NCI-H2029 (cell line): ENCODE measurements at regions not wholly inside any gene's neighbourhood (a gene's known extent, or its start where the extent isn't known, plus 50 kb on each side); places are given as distances from the start of the nearest gene placed in this dataset.
"Not testable (repeated sequence)": the region's sequence is repeated elsewhere in the genome, so short reads cannot be mapped to it uniquely, and the experiment has no call there.

Experiments
- DNase-seq: peaks from one replicate; lab custom pipeline; 2025; lab: John Stamatoyannopoulos, UW

- no peak for DNase-seq
Observed at GRCh38 chr2:221924576-221924975, 352.5 kb upstream of the EPHA4 start.

GRCh38 chr2:221915926-221916325 is 343.8 kb upstream of the EPHA4 start:
- DNase-seq, result no peak

- no peak for DNase-seq
Observed at GRCh38 chr2:221914334-221914880, 342.3 kb upstream of the EPHA4 start.

- no peak for DNase-seq
Observed at GRCh38 chr2:221911890-221912289, 339.8 kb upstream of the EPHA4 start.

- no peak for DNase-seq
Observed at GRCh38 chr2:221911321-221911720, 339.2 kb upstream of the EPHA4 start.

DNA sequence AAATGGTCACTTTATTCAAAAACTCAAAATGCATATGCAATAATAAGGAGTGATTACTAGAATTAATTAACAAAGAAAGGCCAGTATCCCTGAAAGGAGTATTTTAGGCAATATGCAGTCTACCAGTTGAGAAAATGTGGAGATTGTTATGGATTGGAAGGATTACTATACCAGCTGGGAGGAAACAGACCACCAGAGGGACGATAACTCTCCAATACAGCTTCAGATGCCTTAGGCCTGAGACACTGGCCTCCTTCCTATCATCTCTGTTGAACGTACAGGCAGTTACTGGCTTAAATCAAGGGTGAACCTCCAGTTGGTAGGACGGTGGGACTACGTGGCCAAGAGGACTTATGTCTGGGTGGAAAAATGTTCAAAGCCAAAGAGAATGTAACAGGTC is 336.4 kb upstream of the EPHA4 start:
- no peak for DNase-seq

DNA sequence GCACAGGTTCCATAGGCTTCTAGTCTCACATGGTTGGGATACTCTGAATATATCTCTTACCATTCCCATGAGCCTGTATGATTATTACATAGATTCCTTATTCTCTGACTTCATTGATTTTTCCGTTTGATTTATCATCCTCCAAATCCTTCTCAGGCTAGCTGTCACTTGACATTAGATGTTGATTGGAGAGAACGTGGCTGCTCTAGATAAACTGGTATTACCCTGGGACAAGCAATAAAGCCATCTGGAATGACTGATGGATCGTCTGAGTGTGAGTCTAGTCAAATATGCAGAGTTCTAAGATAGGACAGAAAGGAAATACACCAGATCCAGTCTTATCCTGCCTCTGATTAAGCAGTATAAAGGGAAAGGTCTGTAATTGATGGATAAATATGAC is 325.6 kb upstream of the EPHA4 start:
- DNase-seq, result no peak

DNA sequence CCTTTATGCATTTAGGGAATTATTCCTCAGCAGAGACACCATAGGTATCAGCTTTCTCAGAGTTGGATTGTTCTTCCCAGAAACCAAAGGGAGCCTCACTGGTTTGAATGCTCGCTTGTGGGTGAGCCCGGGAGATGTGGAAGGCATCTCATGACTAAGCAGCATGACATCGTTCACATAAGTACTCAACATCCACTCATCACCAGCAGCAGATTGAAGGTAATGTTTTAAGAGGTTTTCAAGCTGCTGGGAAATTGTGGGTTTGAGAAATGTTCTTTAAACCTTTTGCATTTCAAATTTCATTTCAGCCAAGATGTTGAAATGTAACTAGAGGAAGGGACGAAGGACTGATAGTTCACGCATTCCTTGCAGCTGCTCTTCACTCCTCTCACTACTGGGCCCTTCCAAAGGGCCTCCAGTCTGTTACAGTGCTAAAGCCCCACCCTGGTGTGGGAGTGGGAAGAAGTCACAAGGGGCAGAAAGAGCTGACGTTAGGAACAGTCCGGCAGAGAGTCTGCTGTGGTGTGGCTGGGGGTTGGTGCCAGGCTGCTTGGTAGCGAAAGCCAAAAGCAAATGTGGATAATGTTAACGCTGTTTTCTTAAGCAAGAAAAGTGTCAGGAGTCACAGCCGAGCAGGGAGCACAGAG is 324.5 kb upstream of the EPHA4 start:
- DNase-seq, result no peak

DNA sequence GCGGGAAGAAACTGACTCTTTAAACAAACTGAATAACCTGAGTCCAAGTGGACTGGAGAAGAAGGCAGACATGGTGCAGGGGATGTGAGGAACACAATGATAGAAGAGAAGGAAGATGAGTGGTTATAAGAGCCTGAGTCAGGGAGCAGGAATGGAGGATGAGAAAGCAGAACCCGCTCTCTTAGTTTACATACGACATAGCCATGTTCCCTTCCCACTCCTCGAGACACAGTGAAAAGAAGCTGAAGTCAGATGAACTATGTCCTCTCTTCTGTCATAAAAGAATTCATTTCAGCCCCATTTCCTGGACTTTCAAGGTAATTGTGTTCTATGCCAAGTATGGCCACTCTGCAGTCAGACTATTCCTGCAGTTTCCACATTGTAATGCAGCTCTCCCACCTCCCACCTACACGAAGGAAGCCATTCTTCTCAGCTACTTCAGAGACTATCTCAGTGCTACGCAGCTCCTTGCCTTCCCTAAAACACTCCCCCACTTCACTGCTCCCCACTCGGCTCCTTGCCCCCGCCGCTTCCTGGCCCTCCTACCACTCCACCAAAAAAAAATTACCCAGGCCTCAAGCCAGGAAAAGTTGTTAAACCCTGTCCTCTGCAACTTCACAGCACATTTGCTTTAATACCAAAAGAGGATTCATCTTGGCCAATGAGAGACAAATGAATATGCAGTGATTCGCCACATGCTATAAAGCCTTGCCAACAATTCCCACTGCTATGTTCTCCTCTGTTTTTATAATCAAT is 323.4 kb upstream of the EPHA4 start:
- DNase-seq, result no peak

DNA sequence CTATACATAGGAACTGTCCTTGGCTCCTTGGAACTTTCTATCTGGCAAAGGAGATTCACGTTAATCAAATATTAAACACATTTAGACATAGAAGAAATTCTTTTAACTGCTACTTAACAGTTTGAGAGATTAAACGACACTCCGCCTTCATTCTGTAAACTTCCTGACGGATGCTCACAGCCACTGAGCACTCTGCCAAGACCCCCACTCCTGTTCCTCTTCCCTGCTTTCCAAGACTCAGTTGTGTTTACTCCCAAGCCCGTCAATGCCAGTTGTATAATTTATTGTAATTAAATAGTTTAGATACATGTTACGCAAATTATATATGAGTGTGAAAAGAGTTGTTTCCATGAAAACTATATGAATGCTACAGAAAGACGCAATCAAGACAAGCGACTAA is 321.4 kb upstream of the EPHA4 start:
- no peak for DNase-seq

GRCh38 chr2:221892006-221892405 is 319.9 kb upstream of the EPHA4 start:
- not testable (repeated sequence) for DNase-seq

DNA sequence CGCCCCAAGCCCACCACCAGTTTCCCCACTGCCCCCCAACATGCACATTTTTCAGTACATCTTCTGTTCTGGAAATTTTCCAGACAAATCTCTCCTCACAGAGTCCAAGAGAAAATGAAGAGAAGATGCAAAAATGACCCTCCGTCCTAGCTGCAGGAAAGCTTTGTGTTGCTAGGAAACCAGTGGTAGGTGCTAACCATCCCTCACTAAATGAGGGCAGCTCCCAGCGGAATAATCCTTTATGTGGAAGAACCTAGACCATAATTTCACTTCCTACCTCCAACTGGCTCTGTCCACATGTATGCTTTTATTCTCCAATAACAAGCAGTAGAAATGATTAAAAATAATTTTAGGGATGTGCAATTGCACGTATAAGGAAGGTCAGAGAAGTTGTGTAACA is 311.9 kb upstream of the EPHA4 start:
- DNase-seq, result no peak

- DNase-seq, result no peak
Observed at GRCh38 chr2:221876016-221876415, 303.9 kb upstream of the EPHA4 start.

- DNase-seq, result no peak
Observed at GRCh38 chr2:221874444-221874843, 302.3 kb upstream of the EPHA4 start.

DNA sequence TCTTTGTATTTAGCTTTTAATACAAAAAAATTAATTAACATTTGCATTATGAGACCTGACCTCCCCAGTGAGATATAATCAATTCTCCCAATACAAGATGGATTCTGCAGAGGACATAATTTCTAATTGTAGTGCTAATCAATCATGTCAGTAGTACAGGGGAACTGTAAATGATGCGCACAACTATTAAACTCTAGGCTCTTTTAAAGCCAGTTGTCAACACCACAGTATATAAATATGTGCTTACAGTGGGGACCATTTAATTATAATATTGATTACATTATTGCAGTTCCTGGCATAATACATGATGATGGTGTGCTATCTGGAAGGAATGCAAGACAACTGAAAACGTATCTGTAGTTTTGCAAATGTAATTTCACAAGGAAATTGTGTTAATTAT is 285.6 kb upstream of the EPHA4 start:
- DNase-seq, result no peak

DNA sequence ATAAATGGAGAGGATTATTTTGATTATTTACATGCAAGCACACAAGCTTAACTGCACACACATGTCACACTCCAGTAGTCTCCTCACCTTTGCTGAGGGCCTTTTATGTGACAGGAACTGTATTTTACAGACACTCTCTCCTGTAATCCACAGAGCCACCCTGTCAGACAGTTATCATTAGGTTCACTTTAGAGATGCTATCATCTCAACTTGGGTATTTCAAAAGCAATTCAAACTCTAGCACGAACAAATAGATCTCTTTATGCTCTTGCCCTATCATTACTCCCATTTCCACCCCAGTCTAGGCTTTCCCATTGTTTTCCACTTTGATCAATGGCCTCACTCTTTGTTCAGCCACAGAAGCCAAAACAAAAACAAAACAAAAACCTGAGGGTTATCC is 281.2 kb upstream of the EPHA4 start:
- no peak for DNase-seq

GRCh38 chr2:221851531-221852045 is 279.5 kb upstream of the EPHA4 start:
- DNase-seq, result no peak

DNA sequence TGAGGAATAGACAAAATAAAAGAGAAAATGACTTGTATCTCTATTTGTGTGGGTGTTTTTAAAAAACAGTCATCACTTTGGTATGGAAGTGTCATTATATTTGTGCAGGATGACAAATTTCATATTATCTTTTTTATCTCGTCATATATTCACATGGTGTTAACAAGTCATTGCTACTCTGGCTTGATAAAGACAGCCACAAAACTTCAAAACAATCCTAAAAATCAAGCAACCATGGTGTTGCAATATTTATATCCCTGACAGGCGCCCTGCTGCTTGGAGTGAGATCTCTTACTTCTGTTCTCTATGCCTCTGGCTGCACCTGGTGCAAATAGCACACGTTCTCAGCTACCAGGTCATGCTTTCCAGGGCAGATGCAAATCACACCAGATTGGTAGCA is 278.0 kb upstream of the EPHA4 start:
- no peak for DNase-seq

GRCh38 chr2:221848286-221848685 is 276.2 kb upstream of the EPHA4 start:
- DNase-seq, result no peak

DNA sequence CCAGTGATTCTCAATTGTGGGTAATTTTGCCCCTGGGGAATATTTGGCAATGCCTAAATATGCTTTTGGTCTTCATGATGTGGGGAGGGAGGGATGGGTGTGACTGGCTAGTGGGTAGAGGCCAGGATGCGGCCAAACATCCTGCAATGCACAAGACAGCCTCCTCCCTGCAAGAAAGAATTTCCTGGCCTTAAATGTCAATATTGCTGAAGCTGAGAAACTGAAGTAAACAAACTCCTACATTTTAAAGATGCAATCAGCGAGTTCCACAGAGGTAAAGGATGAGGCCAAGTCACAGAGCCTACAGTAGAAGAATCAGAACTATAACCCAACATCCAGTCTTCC is 272.9 kb upstream of the EPHA4 start:
- DNase-seq, result no peak

- peak; percentile 13 for DNase-seq
Observed at GRCh38 chr2:221844212-221845020, 272.3 kb upstream of the EPHA4 start.

DNA sequence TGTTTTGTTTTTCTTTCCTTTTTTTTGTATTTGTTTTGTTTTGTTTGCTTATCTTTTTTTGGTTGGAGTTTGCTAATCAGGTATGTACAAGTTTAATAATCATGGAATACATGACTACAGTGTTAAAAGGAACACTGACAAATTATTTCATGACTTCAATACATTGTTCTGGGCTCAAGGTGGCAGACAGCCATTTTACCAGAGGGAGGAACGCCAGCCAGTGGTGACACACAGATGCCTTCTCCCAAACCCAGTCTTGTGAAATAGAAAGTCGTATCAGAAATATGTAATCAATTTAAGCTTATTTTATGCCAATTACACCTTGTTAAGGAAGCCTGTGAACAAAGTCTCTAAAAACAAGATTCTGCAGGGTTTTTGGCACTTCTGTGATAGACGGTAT is 264.0 kb upstream of the EPHA4 start:
- DNase-seq, result no peak

DNA sequence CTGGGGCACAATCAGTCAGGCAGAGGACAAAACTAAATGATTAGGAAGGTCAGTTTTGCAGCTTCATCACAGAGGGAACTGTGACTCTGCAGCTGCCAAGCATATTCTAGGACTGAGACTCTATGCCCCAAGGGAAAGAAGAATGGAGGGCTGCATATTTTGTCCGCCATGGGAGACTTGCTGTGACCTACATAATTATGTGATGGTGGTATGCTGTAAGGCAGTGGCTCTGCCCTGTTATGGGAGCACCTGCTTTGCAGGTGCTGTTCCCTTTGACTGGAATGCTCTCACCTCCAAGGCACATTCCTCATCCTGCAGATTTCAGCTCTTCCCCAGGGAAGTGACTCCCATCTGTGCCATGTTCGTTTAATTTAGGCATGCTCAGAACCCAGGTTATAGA is 261.9 kb upstream of the EPHA4 start:
- DNase-seq, result no peak
